ENCODE measurements at regions not wholly inside any gene's neighbourhood (a gene's known extent, or its start where the extent isn't known, plus 50 kb on each side); places are given as distances from the start of the nearest gene placed in this dataset.

- no peak for TF ChIP-seq PAX5 (IDR thresholded peaks at IDR 0.05; ENCODE audit: insufficient read depth, low read length, severe bottlenecking)
- TF ChIP-seq POLR2A (IDR thresholded peaks at IDR 0.05; ENCODE audit: low read depth, low read length) = no peak
- no peak for TF ChIP-seq TAF1 (IDR thresholded peaks at IDR 0.05; ENCODE audit: low read depth, low read length)
- TF ChIP-seq POLR2AphosphoS5 (IDR thresholded peaks at IDR 0.05; ENCODE audit: low read depth, low read length) = no peak
- TF ChIP-seq SPI1 (IDR thresholded peaks at IDR 0.05; ENCODE audit: low read depth, low read length) = no peak
- TF ChIP-seq POU2F2 (IDR thresholded peaks at IDR 0.05; ENCODE audit: low read depth, low read length) = no peak
These were observed 227.2 kb downstream of the BRD1 start for GRCh38 chr22:49600468-49600867.

All from GM12891 (cell line).